H1 (cell line): ENCODE measurements at regions not wholly inside any gene's neighbourhood (a gene's known extent, or its start where the extent isn't known, plus 50 kb on each side); places are given as distances from the start of the nearest gene placed in this dataset.

Experiments used
- CTCF ChIA-PET: fragments of 300-600 bp; sonication (Branson Sonifier 250); formaldehyde crosslinking; loops from one replicate; lab custom pipeline; 2021; ENCODE audit not compliant: partially characterized antibody; lab: Charles Lee
- POLR2A ChIA-PET: fragments of 300-600 bp; sonication (Branson Sonifier 250); formaldehyde crosslinking; loops from one replicate; lab custom pipeline; 2021; ENCODE audit warnings: inconsistent platforms; ENCODE audit not compliant: partially characterized antibody; lab: Charles Lee
- DNase-seq, 2 experiments: peaks; one replicate each; pipeline versions ENCODE4 v3.0.0 to v3.0.0-alpha.2; 2010 to 2022; ENCODE audit warnings: low spot score in 2 of 2, low read depth in 1 of 2, mixed read lengths in 1 of 2
- FAIRE-seq: peaks from 2 replicates; lab custom pipeline; 2011; peaks lifted over from hg19 to GRCh38; lab: Jason Lieb, UNC
- H2AFZ ChIP-seq: 2 replicates; pipeline ENCODE4 v1.8.1; 2012; ENCODE audit warnings: low read length, inconsistent platforms
- H2AK5ac ChIP-seq: 2 replicates; pipeline ENCODE4 v1.6.1; 2013; ENCODE audit warnings: low read depth, low read length
- H2BK120ac ChIP-seq: replicated peaks from 2 replicates; pipeline ENCODE3; 2013; ENCODE audit warnings: low read depth, low read length, inconsistent platforms
- H2BK12ac ChIP-seq: 2 replicates; pipeline ENCODE4 v1.6.1; 2013; ENCODE audit warnings: low read depth, low read length
- H2BK15ac ChIP-seq: 2 replicates; pipeline ENCODE4 v1.6.1; 2013; ENCODE audit warnings: low read length
- H2BK20ac ChIP-seq: 2 replicates; pipeline ENCODE4 v1.6.1; 2013; ENCODE audit warnings: low read length
- H2BK5ac ChIP-seq: 2 replicates; pipeline ENCODE4 v1.6.1; 2013; ENCODE audit warnings: low read depth, low read length
- H3K14ac ChIP-seq: 2 replicates; pipeline ENCODE4 v1.6.1; 2013; ENCODE audit warnings: inconsistent platforms; ENCODE audit not compliant: insufficient read length
- H3K18ac ChIP-seq: 2 replicates; pipeline ENCODE4 v1.6.1; 2013; ENCODE audit warnings: low read length; ENCODE audit errors: extremely low read depth
- H3K23ac ChIP-seq: 2 replicates; pipeline ENCODE4 v1.6.1; 2013; ENCODE audit warnings: inconsistent platforms; ENCODE audit not compliant: insufficient read length
- H3K23me2 ChIP-seq: 2 replicates; pipeline ENCODE4 v1.6.1; 2013; ENCODE audit warnings: low read depth, low read length
- H3K27ac ChIP-seq: 2 replicates; pipeline ENCODE4 v1.6.1; 2011; ENCODE audit warnings: low read depth, low read length, inconsistent platforms
- H3K27me3 ChIP-seq, 4 experiments: replicated peaks in 1 of 4; 1 replicate in 1 of 4; 2 replicates in 3 of 4; pipeline versions ENCODE4 v1.6.1 to v1.8.1; 2011 to 2013; ENCODE audit warnings: low read length in 3 of 4, mild to moderate bottlenecking in 3 of 4, inconsistent platforms in 2 of 4, mixed read lengths in 2 of 4, moderate library complexity in 1 of 4; ENCODE audit not compliant: control insufficient read depth in 3 of 4, insufficient read depth in 3 of 4; ENCODE audit errors: extremely low read depth in 1 of 4
- H3K36me3 ChIP-seq, 4 experiments: 2 replicates each; pipeline versions ENCODE4 v1.6.1 to v1.8.1; 2011 to 2013; ENCODE audit warnings: mild to moderate bottlenecking in 4 of 4, low read length in 3 of 4, moderate library complexity in 2 of 4, control low read depth in 1 of 4, inconsistent platforms in 1 of 4; ENCODE audit not compliant: insufficient read depth in 4 of 4, control insufficient read depth in 2 of 4
- H3K4ac ChIP-seq: replicated peaks from 2 replicates; pipeline ENCODE3; 2013; ENCODE audit warnings: low read length, low read depth, mixed read lengths, inconsistent platforms; ENCODE audit not compliant: insufficient read length
- H3K4me1 ChIP-seq, 4 experiments: replicated peaks in 1 of 4; 1 replicate in 1 of 4; 2 replicates in 3 of 4; pipeline versions ENCODE4 v1.6.1 to v1.8.1; 2011 to 2013; ENCODE audit warnings: low read length in 3 of 4, inconsistent platforms in 2 of 4, mixed read lengths in 1 of 4; ENCODE audit not compliant: insufficient read depth in 4 of 4, control insufficient read depth in 3 of 4
- H3K4me2 ChIP-seq, 2 experiments: 2 replicates each; pipeline versions ENCODE4 v1.6.1 to v1.8.1; 2011 to 2013; ENCODE audit warnings: low read depth in 2 of 2, low read length in 2 of 2, control low read depth in 1 of 2, inconsistent platforms in 1 of 2, mild to moderate bottlenecking in 1 of 2; ENCODE audit not compliant: insufficient read depth in 1 of 2
- H3K4me3 ChIP-seq, 4 experiments: fragments of 200-600, 300-600 bp in 1 of 4; sonication (generic), shearing (Covaris generic), sonication (Bioruptor Twin) in 1 of 4; 2 replicates each; pipeline versions ENCODE4 v1.5.1 to v1.8.1; 2011 to 2016; ENCODE audit warnings: low read length in 4 of 4, low read depth in 3 of 4, control low read depth in 2 of 4, inconsistent platforms in 2 of 4, mild to moderate bottlenecking in 2 of 4, mixed read lengths in 1 of 4, moderate library complexity in 1 of 4; ENCODE audit not compliant: insufficient read depth in 2 of 4; ENCODE audit errors: extremely low read depth in 1 of 4
- H3K56ac ChIP-seq: replicated peaks from 2 replicates; pipeline ENCODE3; 2013; ENCODE audit warnings: low read depth, mild to moderate bottlenecking, mixed read lengths, low read length, inconsistent platforms; ENCODE audit not compliant: insufficient read length
- H3K79me1 ChIP-seq: 2 replicates; pipeline ENCODE4 v1.6.1; 2013; ENCODE audit warnings: low read depth, low read length, control low read depth
- H3K79me2 ChIP-seq, 2 experiments: 2 replicates each; pipeline versions ENCODE4 v1.6.1 to v1.8.1; 2012 to 2013; ENCODE audit warnings: low read length in 2 of 2, mild to moderate bottlenecking in 2 of 2, inconsistent platforms in 1 of 2; ENCODE audit not compliant: insufficient read depth in 2 of 2, control insufficient read depth in 1 of 2
- H3K9ac ChIP-seq, 4 experiments: replicated peaks in 1 of 4; 1 replicate in 1 of 4; 2 replicates in 3 of 4; pipeline versions ENCODE4 v1.6.1 to v1.8.1; 2011 to 2013; ENCODE audit warnings: low read depth in 3 of 4, low read length in 3 of 4, control low read depth in 2 of 4, mild to moderate bottlenecking in 2 of 4, moderate library complexity in 2 of 4, inconsistent platforms in 1 of 4; ENCODE audit errors: extremely low read depth in 1 of 4
- H3K9me3 ChIP-seq, 2 experiments: 2 replicates each; pipeline versions ENCODE4 v1.6.1 to v1.8.1; 2012 to 2013; ENCODE audit warnings: mild to moderate bottlenecking in 2 of 2, moderate library complexity in 2 of 2, control low read depth in 1 of 2, inconsistent platforms in 1 of 2, low read depth in 1 of 2, low read length in 1 of 2, mixed read lengths in 1 of 2; ENCODE audit not compliant: insufficient read depth in 2 of 2
- H4K20me1 ChIP-seq, 2 experiments: replicated peaks in 1 of 2; 2 replicates each; pipeline versions ENCODE3 to v1.8.1; 2011 to 2013; ENCODE audit warnings: inconsistent platforms in 2 of 2, low read length in 2 of 2, mild to moderate bottlenecking in 1 of 2; ENCODE audit not compliant: insufficient read depth in 2 of 2, control insufficient read depth in 1 of 2
- H4K5ac ChIP-seq: 2 replicates; pipeline ENCODE4 v1.6.1; 2013; ENCODE audit warnings: low read length, low read depth, mixed read lengths, inconsistent platforms; ENCODE audit not compliant: insufficient read length
- H4K8ac ChIP-seq: 2 replicates; pipeline ENCODE4 v1.8.0; 2013; ENCODE audit warnings: mild to moderate bottlenecking, moderate library complexity, low read length, inconsistent platforms; ENCODE audit not compliant: insufficient read depth; ENCODE audit errors: extremely low read depth
- H4K91ac ChIP-seq: replicated peaks from 2 replicates; pipeline ENCODE3; 2013; ENCODE audit warnings: low read length, mixed read lengths, inconsistent platforms; ENCODE audit not compliant: insufficient read length
- KDM5A ChIP-seq: fragments of 200-600 bp; IDR thresholded peaks from 2 replicates; pipeline ENCODE4 v1.7.1; 2012; ENCODE audit warnings: mild to moderate bottlenecking, low read length, inconsistent platforms, mixed read lengths
- WGBS, 2 experiments: shearing (Covaris generic) in 1 of 2; methylation state at CpG; one replicate each; pipeline versions ENCODE4 v1.1.6 to v1.1.7; 2013 to 2015; ENCODE audit warnings: low lambda C conversion rate in 2 of 2, mixed read lengths in 2 of 2, inconsistent platforms in 1 of 2, low coverage in 1 of 2, missing lambda C conversion rate in 1 of 2; ENCODE audit not compliant: insufficient replicate concordance in 2 of 2, insufficient coverage in 1 of 2, insufficient read length in 1 of 2; ENCODE audit errors: extremely low coverage in 1 of 2, missing lambda C conversion rate in 1 of 2; 5-methylcytosine and 5-hydroxymethylcytosine counted together

DNA sequence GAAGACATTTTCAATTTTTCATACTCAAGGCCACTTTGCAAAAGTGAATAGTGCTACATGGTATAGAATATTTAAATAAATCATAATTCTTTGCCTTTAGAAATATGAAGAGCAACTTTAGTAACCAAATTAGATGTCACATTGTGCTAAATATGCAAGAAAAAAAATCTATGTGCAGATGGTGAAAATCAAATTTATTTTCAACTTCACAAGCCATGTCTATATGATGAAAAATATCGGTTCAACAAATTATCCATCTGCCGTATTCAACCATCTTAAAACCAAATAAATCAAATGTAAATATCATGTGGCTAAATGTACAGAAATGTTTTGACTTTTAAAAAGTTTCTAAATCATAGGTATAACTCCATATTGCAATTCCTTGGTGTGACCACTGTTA, 398.2 kb downstream of the PABPC4L start:
- no peak overlapping the region for H4K8ac ChIP-seq
- no peaks in the 10 kb centered on the region for H4K20me1 ChIP-seq
- no peak overlapping the region for H2BK15ac ChIP-seq
- H3K27ac ChIP-seq, result no peak overlapping the region
- H3K79me2 ChIP-seq, result no peaks in the 10 kb centered on the region
- H3K4me3 ChIP-seq, result no peak overlapping the region
- H3K36me3 ChIP-seq, result no peaks in the 10 kb centered on the region
- no peak overlapping the region for H2AFZ ChIP-seq
- DNase-seq (no peak), FAIRE-seq (no peak)
- no peak overlapping the region for H3K18ac ChIP-seq
- no peak overlapping the region for H2AK5ac ChIP-seq
- H3K27me3 ChIP-seq, result peaks cover 0 to 1% (median 0%) of the 10 kb centered on the region in 4 experiments; a peak in 1 of 7 replicates
- H3K4me1 ChIP-seq, result peaks cover 0 to 3% (median 0%) of the 10 kb centered on the region in 4 experiments; a peak in 1 of 7 replicates
- no peak overlapping the region for H2BK12ac ChIP-seq
- POLR2A ChIA-PET, result no interaction called here
- H3K56ac ChIP-seq, result no peak overlapping the region
- no peaks in the 10 kb centered on the region for H3K9me3 ChIP-seq
- no peak overlapping the region for H2BK20ac ChIP-seq
- no peak overlapping the region for H3K9ac ChIP-seq
- no peak overlapping the region for H2BK120ac ChIP-seq
- no peak overlapping the region for H4K91ac ChIP-seq
- no peak overlapping the region for H4K5ac ChIP-seq
- no peaks in the 10 kb centered on the region for H3K79me1 ChIP-seq
- no peak overlapping the region for H3K4ac ChIP-seq
- CTCF ChIA-PET, result no interaction called here
- no peaks in the 10 kb centered on the region for H3K23me2 ChIP-seq
- WGBS, 2 experiments, result 93% methylated on average over 2 of the region's 2 CpGs; no CpG with 5 or more reads in 1 of the 2 experiments
- H3K14ac ChIP-seq, result no peak overlapping the region
- H3K23ac ChIP-seq, result no peak overlapping the region
- no peak overlapping the region for H2BK5ac ChIP-seq
- H3K4me2 ChIP-seq, result no peak overlapping the region
- TF ChIP-seq KDM5A, result no peak
